ENCODE measurements at regions not wholly inside any gene's neighbourhood (a gene's known extent, or its start where the extent isn't known, plus 50 kb on each side); places are given as distances from the start of the nearest gene placed in this dataset.

DNA sequence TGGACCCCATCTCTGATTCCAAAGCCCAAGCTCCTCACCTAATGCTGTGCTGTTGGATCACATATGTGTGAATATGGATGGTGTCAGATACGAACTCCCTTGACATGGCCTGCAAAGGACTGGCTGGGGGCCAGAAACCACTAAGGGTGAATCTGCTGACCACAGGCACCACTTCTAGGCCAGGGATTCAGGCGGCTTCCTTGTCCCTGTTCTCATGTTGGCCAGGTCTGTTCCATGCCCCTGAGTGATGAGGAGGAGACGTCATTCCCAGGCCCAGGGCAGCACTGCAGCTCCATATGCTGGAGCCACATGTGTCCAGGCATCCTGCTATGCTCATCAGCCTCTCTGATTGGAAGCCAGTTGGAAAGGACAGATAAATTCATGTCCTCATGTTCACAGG is 130.0 kb upstream of the BDNF start:
- no peaks in the 10 kb centered on the region for H3K4me1 ChIP-seq (ENCODE audit: control insufficient read depth in 1 of 2, insufficient read depth in 2 of 2, low read length in 2 of 2)
- H3K27ac ChIP-seq (ENCODE audit: low read depth, low read length) = no peak overlapping the region
- ChIA-PET CTCF (no interaction called here), RAD21 (ENCODE audit: low non-redundant PET in 1 of 2, low total read pairs in 2 of 2, uncharacterized antibody in 2 of 2, unreplicated experiment in 2 of 2) (no interaction called here), POLR2A (no interaction called here)
- no peaks in the 10 kb centered on the region for H4K20me1 ChIP-seq (ENCODE audit: insufficient read depth)
- H3K9ac ChIP-seq (ENCODE audit: low read length) = no peak overlapping the region
- H3K36me3 ChIP-seq (ENCODE audit: control insufficient read depth in 1 of 2, insufficient read depth in 2 of 2, low read length in 2 of 2) = no peaks in the 10 kb centered on the region
- no peak overlapping the region for H2AFZ ChIP-seq (ENCODE audit: low read depth, low read length, poor library complexity, severe bottlenecking)
- H3K4me2 ChIP-seq (ENCODE audit: low read length) = no peak overlapping the region
- H3K79me2 ChIP-seq (ENCODE audit: insufficient read depth, low read length) = no peaks in the 10 kb centered on the region
- no peak for ATAC-seq
- TF ChIP-seq TCF7L2 (IDR thresholded peaks at IDR 0.05; ENCODE audit: borderline replicate concordance, extremely low read depth, insufficient read depth, insufficient read length) (no peak), EGR1 (IDR thresholded peaks at IDR 0.05; ENCODE audit: low read depth) (no peak), JUND (IDR thresholded peaks at IDR 0.05) (no peak), SIN3A (IDR thresholded peaks at IDR 0.05; ENCODE audit: low read depth) (no peak), CBX3 (IDR thresholded peaks at IDR 0.05; ENCODE audit: low read depth) (no peak), SP1 (IDR thresholded peaks at IDR 0.05; ENCODE audit: low read depth) (no peak), ZNF274 (IDR thresholded peaks at IDR 0.05; ENCODE audit: low read depth, low read length) (no peak), CEBPB (IDR thresholded peaks at IDR 0.05; ENCODE audit: low read depth) (no peak), YY1 (IDR thresholded peaks at IDR 0.05; ENCODE audit: extremely low read depth, insufficient replicate concordance, low read depth, low read length) (no peak), POLR2A (IDR thresholded peaks at IDR 0.05; ENCODE audit: borderline replicate concordance, extremely low read depth, insufficient read depth, insufficient read length) (no peak), POLR2AphosphoS5 (IDR thresholded peaks at IDR 0.05; ENCODE audit: low read depth, low read length) (no peak), ZFX (IDR thresholded peaks at IDR 0.05) (no peak), EZH2phosphoT487 (IDR thresholded peaks at IDR 0.05; ENCODE audit: borderline replicate concordance) (no peak)
- TF ChIP-seq, protein P1, sequence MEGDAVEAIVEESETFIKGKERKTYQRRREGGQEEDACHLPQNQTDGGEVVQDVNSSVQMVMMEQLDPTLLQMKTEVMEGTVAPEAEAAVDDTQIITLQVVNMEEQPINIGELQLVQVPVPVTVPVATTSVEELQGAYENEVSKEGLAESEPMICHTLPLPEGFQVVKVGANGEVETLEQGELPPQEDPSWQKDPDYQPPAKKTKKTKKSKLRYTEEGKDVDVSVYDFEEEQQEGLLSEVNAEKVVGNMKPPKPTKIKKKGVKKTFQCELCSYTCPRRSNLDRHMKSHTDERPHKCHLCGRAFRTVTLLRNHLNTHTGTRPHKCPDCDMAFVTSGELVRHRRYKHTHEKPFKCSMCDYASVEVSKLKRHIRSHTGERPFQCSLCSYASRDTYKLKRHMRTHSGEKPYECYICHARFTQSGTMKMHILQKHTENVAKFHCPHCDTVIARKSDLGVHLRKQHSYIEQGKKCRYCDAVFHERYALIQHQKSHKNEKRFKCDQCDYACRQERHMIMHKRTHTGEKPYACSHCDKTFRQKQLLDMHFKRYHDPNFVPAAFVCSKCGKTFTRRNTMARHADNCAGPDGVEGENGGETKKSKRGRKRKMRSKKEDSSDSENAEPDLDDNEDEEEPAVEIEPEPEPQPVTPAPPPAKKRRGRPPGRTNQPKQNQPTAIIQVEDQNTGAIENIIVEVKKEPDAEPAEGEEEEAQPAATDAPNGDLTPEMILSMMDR (IDR thresholded peaks at IDR 0.05 in 2 of 3, conservative IDR thresholded peaks at IDR 0.05 in 1 of 3; ENCODE audit: borderline replicate concordance in 1 of 3, insufficient read depth in 1 of 3, low read depth in 2 of 3, low read length in 2 of 3) = no peak
- TF ChIP-seq, protein P2, sequence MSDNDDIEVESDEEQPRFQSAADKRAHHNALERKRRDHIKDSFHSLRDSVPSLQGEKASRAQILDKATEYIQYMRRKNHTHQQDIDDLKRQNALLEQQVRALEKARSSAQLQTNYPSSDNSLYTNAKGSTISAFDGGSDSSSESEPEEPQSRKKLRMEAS (IDR thresholded peaks at IDR 0.05) = no peak
- TF ChIP-seq, protein P3, sequence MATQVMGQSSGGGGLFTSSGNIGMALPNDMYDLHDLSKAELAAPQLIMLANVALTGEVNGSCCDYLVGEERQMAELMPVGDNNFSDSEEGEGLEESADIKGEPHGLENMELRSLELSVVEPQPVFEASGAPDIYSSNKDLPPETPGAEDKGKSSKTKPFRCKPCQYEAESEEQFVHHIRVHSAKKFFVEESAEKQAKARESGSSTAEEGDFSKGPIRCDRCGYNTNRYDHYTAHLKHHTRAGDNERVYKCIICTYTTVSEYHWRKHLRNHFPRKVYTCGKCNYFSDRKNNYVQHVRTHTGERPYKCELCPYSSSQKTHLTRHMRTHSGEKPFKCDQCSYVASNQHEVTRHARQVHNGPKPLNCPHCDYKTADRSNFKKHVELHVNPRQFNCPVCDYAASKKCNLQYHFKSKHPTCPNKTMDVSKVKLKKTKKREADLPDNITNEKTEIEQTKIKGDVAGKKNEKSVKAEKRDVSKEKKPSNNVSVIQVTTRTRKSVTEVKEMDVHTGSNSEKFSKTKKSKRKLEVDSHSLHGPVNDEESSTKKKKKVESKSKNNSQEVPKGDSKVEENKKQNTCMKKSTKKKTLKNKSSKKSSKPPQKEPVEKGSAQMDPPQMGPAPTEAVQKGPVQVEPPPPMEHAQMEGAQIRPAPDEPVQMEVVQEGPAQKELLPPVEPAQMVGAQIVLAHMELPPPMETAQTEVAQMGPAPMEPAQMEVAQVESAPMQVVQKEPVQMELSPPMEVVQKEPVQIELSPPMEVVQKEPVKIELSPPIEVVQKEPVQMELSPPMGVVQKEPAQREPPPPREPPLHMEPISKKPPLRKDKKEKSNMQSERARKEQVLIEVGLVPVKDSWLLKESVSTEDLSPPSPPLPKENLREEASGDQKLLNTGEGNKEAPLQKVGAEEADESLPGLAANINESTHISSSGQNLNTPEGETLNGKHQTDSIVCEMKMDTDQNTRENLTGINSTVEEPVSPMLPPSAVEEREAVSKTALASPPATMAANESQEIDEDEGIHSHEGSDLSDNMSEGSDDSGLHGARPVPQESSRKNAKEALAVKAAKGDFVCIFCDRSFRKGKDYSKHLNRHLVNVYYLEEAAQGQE (IDR thresholded peaks at IDR 0.05; ENCODE audit: low read depth) = no peak
- no peak for DNase-seq (ENCODE audit: low read depth, low spot score)
- H3K27me3 ChIP-seq (ENCODE audit: insufficient read depth, low read length) = no peaks in the 10 kb centered on the region
- H3K9me3 ChIP-seq (ENCODE audit: control insufficient read depth in 1 of 2, insufficient read depth in 1 of 2, low read depth in 1 of 2, low read length in 2 of 2) = no peaks in the 10 kb centered on the region
- no peaks in the 10 kb centered on the region for H3K9me2 ChIP-seq (ENCODE audit: insufficient read depth)
- intact Hi-C loops (cut with micrococcal nuclease) = no loop called here
- H3K4me3 ChIP-seq (replicated peaks in 1 of 2; ENCODE audit: low read depth in 1 of 2, low read length in 2 of 2) = no peak overlapping the region
- no TSS peak for BruUV-seq (replicated peaks)
